Astrocyte (in vitro differentiated cells and primary cell): ENCODE measurements at regions not wholly inside any gene's neighbourhood (a gene's known extent, or its start where the extent isn't known, plus 50 kb on each side); places are given as distances from the start of the nearest gene placed in this dataset.

Experiments
- CTCF ChIP-seq: IDR thresholded peaks from 2 replicates; pipeline ENCODE4 v1.5.1; 2011; ENCODE audit warnings: low read depth, mild to moderate bottlenecking, inconsistent platforms, low read length, moderate library complexity; ENCODE audit not compliant: insufficient read depth
- EZH2 ChIP-seq: IDR thresholded peaks from 2 replicates; pipeline ENCODE4 v1.6.1; 2012; ENCODE audit warnings: mild to moderate bottlenecking, low read length, inconsistent platforms; ENCODE audit not compliant: insufficient read depth

- TF ChIP-seq CTCF, result no peak
- TF ChIP-seq EZH2, result no peak
Observed at GRCh38 chr6:90695316-90695715, 108.4 kb upstream of the MAP3K7 start.
